Lung (tissue), 11 donors: ENCODE measurements at regions not wholly inside any gene's neighbourhood (a gene's known extent, or its start where the extent isn't known, plus 50 kb on each side); places are given as distances from the start of the nearest gene placed in this dataset.

Experiments
- ATAC-seq: fragments of 200-7000 bp; cut with Tn5 transposase; one replicate; pipeline ENCODE4 v1.9.1; 2020; ENCODE audit warnings: moderate number of reproducible peaks; ENCODE audit not compliant: insufficient read depth, low FRiP score
- DNase-seq, 3 donors: peaks; one replicate each; pipeline ENCODE4 v3.0.0-alpha.2; 2013 to 2017
- H3K27ac ChIP-seq, 2 donors: one replicate each; pipeline ENCODE4 v1.5.1; 2013; ENCODE audit warnings: mild to moderate bottlenecking in 2 of 2, moderate library complexity in 2 of 2, control low read depth in 1 of 2, inconsistent platforms in 1 of 2, low read depth in 1 of 2, low read length in 1 of 2
- H3K27me3 ChIP-seq, 3 donors: one replicate each; pipeline ENCODE4 v1.5.1; 2013; ENCODE audit warnings: low read length in 2 of 3; ENCODE audit not compliant: control insufficient read depth in 3 of 3, insufficient read depth in 3 of 3
- H3K36me3 ChIP-seq, 4 donors: one replicate each; pipeline ENCODE4 v1.5.1; 2013; ENCODE audit warnings: low read length in 4 of 4, mild to moderate bottlenecking in 1 of 4, moderate library complexity in 1 of 4; ENCODE audit not compliant: control insufficient read depth in 4 of 4, insufficient read depth in 4 of 4
- H3K4me1 ChIP-seq, 5 donors: one replicate each; pipeline ENCODE4 v1.5.1; 2013; ENCODE audit warnings: low read length in 5 of 5, mild to moderate bottlenecking in 2 of 5, moderate library complexity in 1 of 5; ENCODE audit not compliant: control insufficient read depth in 5 of 5, insufficient read depth in 5 of 5
- H3K4me3 ChIP-seq: one replicate; pipeline ENCODE4 v1.5.1; 2013; ENCODE audit warnings: mild to moderate bottlenecking, control low read depth, moderate library complexity
- H3K9ac ChIP-seq, 2 donors: one replicate each; pipeline ENCODE4 v1.5.1; 2013; ENCODE audit warnings: low read length in 2 of 2, control low read depth in 1 of 2; ENCODE audit not compliant: insufficient read depth in 1 of 2
- H3K9me3 ChIP-seq, 4 donors: one replicate each; pipeline ENCODE4 v1.5.1; 2013; ENCODE audit warnings: low read length in 3 of 4, mild to moderate bottlenecking in 1 of 4, moderate library complexity in 1 of 4; ENCODE audit not compliant: control insufficient read depth in 4 of 4, insufficient read depth in 3 of 4
- CTCF ChIP-seq: IDR thresholded peaks from 2 replicates; pipeline ENCODE4 v1.5.1; 2012; ENCODE audit warnings: mild to moderate bottlenecking; ENCODE audit errors: control extremely low read depth, extremely low read depth
- WGBS, 2 donors: extraction: QIAGEN DNeasy Blood & Tissue Kit; methylation state at CpG; one replicate each; pipeline ENCODE4 v1.1.7; 2013; 5-methylcytosine and 5-hydroxymethylcytosine counted together
- donor health status: control.
- donor health status: control.
- donor health status: Bipolar disorder and iron deficiency.
- donor health status: healthy.
- donor health status: DM: yes; HTN: yes; CAD: no.

GRCh38 chr7:53699215-53699837 lies 663.9 kb downstream of the POM121L12 start:
- Histone ChIP-seq H3K9me3 (no peaks in the 10 kb centered on the region), H3K4me1 (no peaks in the 10 kb centered on the region), H3K27ac (no peak overlapping the region), H3K4me3 (no peak overlapping the region), H3K27me3 (no peaks in the 10 kb centered on the region), H3K9ac (no peak overlapping the region), H3K36me3 (no peaks in the 10 kb centered on the region)
- ATAC-seq (no peak), DNase-seq (no peak)
- TF ChIP-seq CTCF, result no peak
- WGBS, 2 donors, result 86 to 90% methylated on average over 5 of the region's 5 CpGs

DNA sequence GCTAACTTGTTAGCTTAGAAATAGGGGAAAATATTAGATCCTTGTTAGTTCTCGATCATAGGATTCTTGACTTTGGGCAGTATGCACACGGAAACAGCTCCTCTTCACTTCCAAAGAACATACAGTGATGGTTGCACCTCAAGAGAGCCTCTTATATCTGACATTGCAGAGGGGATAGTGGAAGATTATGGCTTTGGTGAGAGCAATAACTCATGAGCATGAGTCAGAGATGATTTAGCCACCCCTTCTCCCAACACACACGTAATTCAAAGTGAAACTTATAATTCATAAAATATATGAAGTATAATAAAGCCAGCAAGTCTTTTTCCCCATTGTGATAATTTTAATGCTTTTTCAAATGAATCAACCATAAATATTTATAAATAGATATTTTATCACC lies 683.7 kb downstream of the POM121L12 start:
- no peaks in the 10 kb centered on the region for H3K9me3 ChIP-seq
- H3K4me1 ChIP-seq, result no peaks in the 10 kb centered on the region
- no peak for ATAC-seq
- no peak for TF ChIP-seq CTCF
- no peaks in the 10 kb centered on the region for H3K36me3 ChIP-seq
- H3K4me3 ChIP-seq, result no peak overlapping the region
- H3K27me3 ChIP-seq, result no peaks in the 10 kb centered on the region
- H3K27ac ChIP-seq, result no peak overlapping the region
- 79 to 86% methylated on average over 3 of the region's 3 CpGs for WGBS, 2 donors
- no peak for DNase-seq
- no peak overlapping the region for H3K9ac ChIP-seq

GRCh38 chr7:53740971-53741370 lies 705.5 kb downstream of the POM121L12 start:
- H3K27ac ChIP-seq, result no peak overlapping the region
- H3K4me1 ChIP-seq, result no peaks in the 10 kb centered on the region
- H3K9me3 ChIP-seq, result peaks cover 0 to 6% (median 2%) of the 10 kb centered on the region in 4 donors
- no peak for TF ChIP-seq CTCF
- no peaks in the 10 kb centered on the region for H3K36me3 ChIP-seq
- WGBS, 2 donors, result 86 to 93% methylated on average over 6 of the region's 6 CpGs
- no peaks in the 10 kb centered on the region for H3K27me3 ChIP-seq
- no peak for DNase-seq
- ATAC-seq, result no peak
- H3K9ac ChIP-seq, result no peak overlapping the region
- no peak overlapping the region for H3K4me3 ChIP-seq
